ENCODE measurements at regions not wholly inside any gene's neighbourhood (a gene's known extent, or its start where the extent isn't known, plus 50 kb on each side); places are given as distances from the start of the nearest gene placed in this dataset.

- H3K36me3 ChIP-seq = no peaks in the 10 kb centered on the region
- intact Hi-C loops (cut with DNase I; ENCODE audit: low total_unique reads) = no loop called here
- H3K4me1 ChIP-seq = no peaks in the 10 kb centered on the region
- no peaks in the 10 kb centered on the region for H3K27me3 ChIP-seq
- TF ChIP-seq POLR2A (IDR thresholded peaks at IDR 0.05) (no peak), CTCF (IDR thresholded peaks at IDR 0.05) (no peak), POLR2AphosphoS5 (IDR thresholded peaks at IDR 0.05) (no peak)
- no peak overlapping the region for H3K27ac ChIP-seq
- DNase-seq (ENCODE audit: low spot score in 2 of 2) = no peak
- no peak overlapping the region for H3K4me3 ChIP-seq
- H3K9me3 ChIP-seq = no peaks in the 10 kb centered on the region
Measured at GRCh38 chr6:40740518-40740917, 153.4 kb upstream of the LRFN2 start.

GRCh38 chr6:40738551-40739193, 151.5 kb upstream of the LRFN2 start:
- no peaks in the 10 kb centered on the region for H3K36me3 ChIP-seq
- H3K9me3 ChIP-seq = no peaks in the 10 kb centered on the region
- H3K27me3 ChIP-seq = no peaks in the 10 kb centered on the region
- no peak for TF ChIP-seq CTCF (IDR thresholded peaks at IDR 0.05)
- no peak for TF ChIP-seq POLR2A (IDR thresholded peaks at IDR 0.05)
- TF ChIP-seq POLR2AphosphoS5 (IDR thresholded peaks at IDR 0.05) = no peak
- no peak overlapping the region for H3K27ac ChIP-seq
- no peak overlapping the region for H3K4me3 ChIP-seq
- intact Hi-C loops (cut with DNase I; ENCODE audit: low total_unique reads) = no loop called here
- no peaks in the 10 kb centered on the region for H3K4me1 ChIP-seq
- DNase-seq (ENCODE audit: low spot score in 2 of 2) = no peak

- no peak for TF ChIP-seq POLR2AphosphoS5 (IDR thresholded peaks at IDR 0.05)
- no peak for TF ChIP-seq CTCF (IDR thresholded peaks at IDR 0.05)
- TF ChIP-seq POLR2A (IDR thresholded peaks at IDR 0.05) = no peak
- Histone ChIP-seq H3K9me3 (no peaks in the 10 kb centered on the region), H3K27ac (no peak overlapping the region), H3K27me3 (no peaks in the 10 kb centered on the region), H3K36me3 (no peaks in the 10 kb centered on the region), H3K4me3 (no peak overlapping the region), H3K4me1 (no peaks in the 10 kb centered on the region)
- intact Hi-C loops (cut with DNase I; ENCODE audit: low total_unique reads) = no loop called here
- DNase-seq (ENCODE audit: low spot score in 2 of 2) = no peak
Measured at GRCh38 chr6:40735521-40735920, 148.4 kb upstream of the LRFN2 start.

GRCh38 chr6:40735121-40735520, 148.0 kb upstream of the LRFN2 start:
- TF ChIP-seq POLR2AphosphoS5 (IDR thresholded peaks at IDR 0.05) = no peak
- no peak for TF ChIP-seq POLR2A (IDR thresholded peaks at IDR 0.05)
- TF ChIP-seq CTCF (IDR thresholded peaks at IDR 0.05) = no peak

GRCh38 chr6:40734607-40735006, 147.4 kb upstream of the LRFN2 start:
- no peak overlapping the region for H3K4me3 ChIP-seq
- DNase-seq (ENCODE audit: low spot score in 2 of 2) = no peak
- H3K9me3 ChIP-seq = no peaks in the 10 kb centered on the region
- H3K4me1 ChIP-seq = no peaks in the 10 kb centered on the region
- H3K36me3 ChIP-seq = no peaks in the 10 kb centered on the region
- H3K27me3 ChIP-seq = no peaks in the 10 kb centered on the region
- no peak for TF ChIP-seq POLR2A (IDR thresholded peaks at IDR 0.05)
- no peak for TF ChIP-seq CTCF (IDR thresholded peaks at IDR 0.05)
- TF ChIP-seq POLR2AphosphoS5 (IDR thresholded peaks at IDR 0.05) = no peak
- H3K27ac ChIP-seq = no peak overlapping the region
- intact Hi-C loops (cut with DNase I; ENCODE audit: low total_unique reads) = no loop called here

More at GRCh38 chr6:40735121-40735520, 148.0 kb upstream of the LRFN2 start:
- no peak overlapping the region for H3K4me3 ChIP-seq
- no peaks in the 10 kb centered on the region for H3K9me3 ChIP-seq
- no peak overlapping the region for H3K27ac ChIP-seq
- H3K27me3 ChIP-seq = no peaks in the 10 kb centered on the region
- H3K4me1 ChIP-seq = no peaks in the 10 kb centered on the region
- H3K36me3 ChIP-seq = no peaks in the 10 kb centered on the region
- DNase-seq (ENCODE audit: low spot score in 2 of 2) = no peak
- intact Hi-C loops (cut with DNase I; ENCODE audit: low total_unique reads) = no loop called here
